Hepatocyte (in vitro differentiated cells): ENCODE measurements at regions not wholly inside any gene's neighbourhood (a gene's known extent, or its start where the extent isn't known, plus 50 kb on each side); places are given as distances from the start of the nearest gene placed in this dataset.

Experiments
- DNase-seq: peaks from one replicate; pipeline ENCODE4 v3.0.0-alpha.2; 2016; ENCODE audit warnings: low spot score
- H2AFZ ChIP-seq: fragments of 200-600 bp; sonication (generic); 2 replicates; pipeline ENCODE4 v1.6.0; 2016; ENCODE audit warnings: antibody characterized with exemption, mild to moderate bottlenecking
- H3K27ac ChIP-seq: fragments of 200-600 bp; sonication (generic); 2 replicates; pipeline ENCODE4 v1.5.1; 2016; ENCODE audit warnings: mild to moderate bottlenecking
- H3K27me3 ChIP-seq: fragments of 200-600 bp; sonication (generic); 2 replicates; pipeline ENCODE4 v1.6.1; 2016
- H3K36me3 ChIP-seq: fragments of 200-600 bp; sonication (generic); replicated peaks from 2 replicates; pipeline ENCODE4 v1.5.1; 2016; ENCODE audit warnings: low read depth; ENCODE audit not compliant: insufficient read depth
- H3K4me1 ChIP-seq: fragments of 200-600 bp; sonication (generic); 2 replicates; pipeline ENCODE4 v1.5.1; 2016; ENCODE audit warnings: mild to moderate bottlenecking, moderate library complexity; ENCODE audit not compliant: insufficient read depth
- H3K4me2 ChIP-seq: fragments of 200-600 bp; sonication (generic); 2 replicates; pipeline ENCODE4 v1.6.0; 2016
- H3K4me3 ChIP-seq: fragments of 200-600 bp; sonication (generic); 2 replicates; pipeline ENCODE4 v1.5.1; 2016; ENCODE audit warnings: mild to moderate bottlenecking
- H3K79me2 ChIP-seq: fragments of 200-600 bp; sonication (generic); 2 replicates; pipeline ENCODE4 v1.6.0; 2017; ENCODE audit warnings: mild to moderate bottlenecking
- H3K9me2 ChIP-seq: fragments of 200-600 bp; sonication (generic); replicated peaks from 2 replicates; pipeline ENCODE4 v1.6.0; 2017; ENCODE audit warnings: mild to moderate bottlenecking; ENCODE audit not compliant: insufficient read depth
- H3K9me3 ChIP-seq: fragments of 200-600 bp; sonication (generic); 2 replicates; pipeline ENCODE4 v1.5.1; 2016; ENCODE audit warnings: low read depth, mild to moderate bottlenecking
- H4K20me1 ChIP-seq: fragments of 200-600 bp; sonication (generic); 2 replicates; pipeline ENCODE4 v1.6.0; 2016; ENCODE audit warnings: mild to moderate bottlenecking; ENCODE audit not compliant: insufficient read depth, poor library complexity, severe bottlenecking
- CTCF ChIP-seq: fragments of 200-600 bp; sonication (generic); IDR thresholded peaks from 2 replicates; pipeline ENCODE4 v1.5.1; 2016; ENCODE audit warnings: antibody characterized with exemption, mild to moderate bottlenecking; ENCODE audit not compliant: poor library complexity
- EZH2 ChIP-seq: fragments of 200-600 bp; sonication (generic); IDR thresholded peaks from 2 replicates; pipeline ENCODE4 v1.6.1; 2016; ENCODE audit warnings: antibody characterized with exemption, mild to moderate bottlenecking, borderline replicate concordance
- EZH2phosphoT487 ChIP-seq: fragments of 200-600 bp; sonication (generic); IDR thresholded peaks from one replicate; pipeline ENCODE4 v1.6.1; 2018; ENCODE audit warnings: antibody characterized with exemption, mild to moderate bottlenecking, low read depth, moderate library complexity; ENCODE audit not compliant: unreplicated experiment, severe bottlenecking
- WGBS: methylation state at CpG from one replicate; pipeline ENCODE4 v1.1.6; 2016; ENCODE audit warnings: low lambda C conversion rate; ENCODE audit errors: missing lambda C conversion rate; 5-methylcytosine and 5-hydroxymethylcytosine counted together

GRCh38 chr1:95437011-95437410, 203.0 kb downstream of the RWDD3 start:
- WGBS: 95% methylated on average over 3 of the region's 3 CpGs

GRCh38 chr1:95437781-95438180, 203.8 kb downstream of the RWDD3 start:
- H3K4me3 ChIP-seq: no peak overlapping the region
- H3K4me1 ChIP-seq: no peaks in the 10 kb centered on the region
- H3K4me2 ChIP-seq: no peak overlapping the region
- no peak overlapping the region for H3K27ac ChIP-seq
- H3K9me2 ChIP-seq: no peaks in the 10 kb centered on the region
- no peaks in the 10 kb centered on the region for H3K9me3 ChIP-seq
- H2AFZ ChIP-seq: no peak overlapping the region
- TF ChIP-seq EZH2: no peak
- no peak for TF ChIP-seq CTCF
- no peak for TF ChIP-seq EZH2phosphoT487
- no peaks in the 10 kb centered on the region for H4K20me1 ChIP-seq
- H3K79me2 ChIP-seq: no peaks in the 10 kb centered on the region
- DNase-seq: no peak
- 62% methylated on average over 6 of the region's 6 CpGs for WGBS
- no peaks in the 10 kb centered on the region for H3K36me3 ChIP-seq
- H3K27me3 ChIP-seq: no peaks in the 10 kb centered on the region

More at GRCh38 chr1:95437011-95437410, 203.0 kb downstream of the RWDD3 start:
- no peak for TF ChIP-seq EZH2phosphoT487
- no peak for TF ChIP-seq CTCF
- no peak for TF ChIP-seq EZH2
- Histone ChIP-seq H2AFZ (no peak overlapping the region), H3K9me3 (no peaks in the 10 kb centered on the region), H3K9me2 (no peaks in the 10 kb centered on the region), H4K20me1 (no peaks in the 10 kb centered on the region), H3K36me3 (no peaks in the 10 kb centered on the region), H3K4me2 (no peak overlapping the region), H3K27ac (no peak overlapping the region), H3K79me2 (no peaks in the 10 kb centered on the region), H3K4me1 (no peaks in the 10 kb centered on the region), H3K4me3 (no peak overlapping the region), H3K27me3 (no peaks in the 10 kb centered on the region)
- no peak for DNase-seq

GRCh38 chr1:95438218-95438948, 204.4 kb downstream of the RWDD3 start:
- Histone ChIP-seq H3K4me1 (no peaks in the 10 kb centered on the region), H3K4me3 (no peak overlapping the region), H3K9me3 (no peaks in the 10 kb centered on the region), H3K4me2 (no peak overlapping the region), H3K27me3 (no peaks in the 10 kb centered on the region), H3K9me2 (no peaks in the 10 kb centered on the region), H3K79me2 (no peaks in the 10 kb centered on the region), H3K36me3 (no peaks in the 10 kb centered on the region), H4K20me1 (no peaks in the 10 kb centered on the region), H2AFZ (no peak overlapping the region), H3K27ac (no peak overlapping the region)
- no peak for DNase-seq
- TF ChIP-seq CTCF: no peak
- TF ChIP-seq EZH2: no peak
- TF ChIP-seq EZH2phosphoT487: no peak
- 73% methylated on average over 4 of the region's 4 CpGs for WGBS
